Body of pancreas (tissue), 4 donors: ENCODE measurements at regions not wholly inside any gene's neighbourhood (a gene's known extent, or its start where the extent isn't known, plus 50 kb on each side); places are given as distances from the start of the nearest gene placed in this dataset.

Experiments
- POLR2A ChIP-seq, 3 donors: fragments of 450-650 bp; IDR thresholded peaks; one replicate each; pipeline ENCODE4 v1.6.1; 2016; ENCODE audit warnings: antibody characterized with exemption in 3 of 3, mild to moderate bottlenecking in 2 of 3
- TF ChIP-seq, protein P1 (sequence below), 7 experiments: fragments of 450-650 bp in 4 of 7; fragments of 200-600 bp in 3 of 7; sonication (generic) in 3 of 7; IDR thresholded peaks; one replicate each; pipeline ENCODE4 v1.5.1; 2016 to 2019; ENCODE audit warnings: antibody characterized with exemption in 7 of 7

DNA sequence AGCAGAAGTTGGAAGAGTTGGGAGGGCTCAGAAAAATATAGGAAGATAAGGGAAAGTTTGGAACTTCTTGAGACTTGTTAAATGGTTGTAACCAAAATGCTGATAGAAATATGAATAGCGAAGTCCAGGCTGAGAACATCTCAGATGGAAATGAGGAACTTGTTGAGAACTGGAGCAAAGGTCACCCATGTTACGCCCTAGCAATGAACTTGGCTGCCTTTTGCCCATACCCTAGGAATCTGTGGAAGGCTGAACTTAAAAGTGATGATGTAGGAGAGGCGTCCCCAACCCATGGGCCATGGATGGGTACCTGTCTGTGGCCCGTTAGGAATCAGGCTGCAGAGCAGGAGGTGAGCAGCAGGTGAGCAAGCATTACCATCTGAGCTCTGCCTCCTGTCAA is 347.8 kb downstream of the ARL4A start:
- TF ChIP-seq POLR2A (IDR thresholded peaks at IDR 0.05) = no peak
- TF ChIP-seq, protein P1, sequence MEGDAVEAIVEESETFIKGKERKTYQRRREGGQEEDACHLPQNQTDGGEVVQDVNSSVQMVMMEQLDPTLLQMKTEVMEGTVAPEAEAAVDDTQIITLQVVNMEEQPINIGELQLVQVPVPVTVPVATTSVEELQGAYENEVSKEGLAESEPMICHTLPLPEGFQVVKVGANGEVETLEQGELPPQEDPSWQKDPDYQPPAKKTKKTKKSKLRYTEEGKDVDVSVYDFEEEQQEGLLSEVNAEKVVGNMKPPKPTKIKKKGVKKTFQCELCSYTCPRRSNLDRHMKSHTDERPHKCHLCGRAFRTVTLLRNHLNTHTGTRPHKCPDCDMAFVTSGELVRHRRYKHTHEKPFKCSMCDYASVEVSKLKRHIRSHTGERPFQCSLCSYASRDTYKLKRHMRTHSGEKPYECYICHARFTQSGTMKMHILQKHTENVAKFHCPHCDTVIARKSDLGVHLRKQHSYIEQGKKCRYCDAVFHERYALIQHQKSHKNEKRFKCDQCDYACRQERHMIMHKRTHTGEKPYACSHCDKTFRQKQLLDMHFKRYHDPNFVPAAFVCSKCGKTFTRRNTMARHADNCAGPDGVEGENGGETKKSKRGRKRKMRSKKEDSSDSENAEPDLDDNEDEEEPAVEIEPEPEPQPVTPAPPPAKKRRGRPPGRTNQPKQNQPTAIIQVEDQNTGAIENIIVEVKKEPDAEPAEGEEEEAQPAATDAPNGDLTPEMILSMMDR (IDR thresholded peaks at IDR 0.05) = no peak
